NCI-H1092 treated with DMSO at 0.1 percent for 48 hours (cell line): ENCODE measurements at regions not wholly inside any gene's neighbourhood (a gene's known extent, or its start where the extent isn't known, plus 50 kb on each side); places are given as distances from the start of the nearest gene placed in this dataset.
A peak's percentile ranks its signal among the peaks of the same experiment; 100 is the strongest.

ENCODE experiments used
- DNase-seq: peaks from one replicate; lab custom pipeline; 2025; lab: John Stamatoyannopoulos, UW

DNA sequence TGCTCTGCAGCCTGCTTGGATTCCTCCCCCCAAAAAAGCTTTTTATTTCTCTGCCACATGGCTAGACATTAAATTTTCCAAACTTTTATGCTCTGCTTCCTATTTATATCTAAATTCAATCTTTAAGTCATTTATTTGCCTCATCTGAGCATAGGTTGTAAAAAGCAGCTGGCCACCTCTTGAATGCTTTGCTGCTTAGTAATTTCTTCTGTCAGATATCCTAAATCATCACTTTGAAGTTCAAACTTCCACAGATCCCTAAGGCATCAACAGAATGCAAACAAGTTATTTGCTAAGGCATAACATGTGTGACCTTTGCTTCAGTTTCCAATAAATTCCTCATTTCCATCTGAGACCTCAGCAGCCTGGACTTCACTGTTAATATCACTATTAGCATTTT is 209.6 kb downstream of the FSCB start:
- DNase-seq = no peak

DNA sequence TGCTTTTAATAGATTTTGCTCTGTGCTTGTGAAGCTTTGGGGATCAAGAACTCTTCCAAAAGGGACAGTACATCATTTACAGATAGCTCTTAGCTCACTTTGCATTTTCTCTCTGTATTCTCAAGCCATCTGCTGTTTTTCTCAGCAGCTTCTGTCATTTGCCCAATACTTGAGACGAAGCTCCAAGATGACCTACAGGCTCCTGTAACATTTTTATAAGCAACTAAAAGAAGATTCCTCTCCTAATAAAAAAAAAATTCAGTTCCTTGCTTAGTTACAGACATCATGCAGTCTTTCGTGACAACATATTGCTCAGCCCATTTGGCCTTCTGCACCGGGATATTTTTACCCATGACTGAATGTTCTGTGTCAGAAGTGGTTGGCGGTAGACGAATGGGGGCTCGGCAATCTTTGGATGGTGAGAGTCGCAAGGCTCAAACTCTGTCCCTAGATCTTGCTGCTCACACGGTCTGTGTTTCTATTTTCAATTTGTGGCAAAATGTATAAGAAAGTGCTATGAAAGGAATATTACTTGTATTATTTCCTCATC is 215.6 kb downstream of the FSCB start:
- DNase-seq = no peak

DNA sequence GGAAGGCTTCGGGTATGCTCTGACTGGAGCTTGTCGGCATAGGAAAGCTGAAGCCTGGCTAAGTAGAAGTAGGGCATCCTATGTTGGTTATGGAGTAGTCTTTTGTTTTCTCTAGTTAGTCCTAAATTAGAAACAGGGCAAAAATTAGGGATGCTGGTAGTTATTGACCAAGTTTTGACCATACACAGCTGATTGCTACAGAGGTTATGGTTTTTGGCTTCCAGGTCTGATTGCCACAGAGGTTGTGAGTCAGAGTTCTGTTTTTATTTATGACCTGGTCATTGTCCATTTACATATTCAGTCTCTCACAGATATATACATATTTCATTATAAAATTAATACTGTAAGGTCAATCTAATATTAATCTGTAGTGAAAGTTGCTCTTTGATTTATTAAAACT is 219.2 kb downstream of the FSCB start:
- no peak for DNase-seq

DNA sequence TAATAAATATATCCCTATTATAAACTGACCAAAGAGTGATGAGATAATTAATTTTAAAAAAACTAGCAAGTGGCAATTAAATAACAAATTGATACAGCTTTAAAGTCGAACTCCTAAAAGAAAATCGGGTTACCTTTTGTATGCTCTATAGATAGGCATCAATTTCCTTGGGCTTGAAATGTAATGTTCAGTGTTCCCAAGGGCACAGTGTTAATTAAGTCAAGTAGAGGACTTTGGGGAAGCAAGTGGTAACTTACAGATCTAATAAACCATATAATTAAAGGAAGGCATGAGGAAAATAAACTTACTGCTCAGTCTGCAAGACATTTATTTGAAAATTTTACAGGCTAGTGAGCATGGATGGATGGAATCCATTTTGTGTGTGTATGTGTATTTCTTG is 220.9 kb downstream of the FSCB start:
- no peak for DNase-seq

GRCh38 chr14:44283836-44284235 is 223.2 kb downstream of the FSCB start:
- DNase-seq = no peak

DNA sequence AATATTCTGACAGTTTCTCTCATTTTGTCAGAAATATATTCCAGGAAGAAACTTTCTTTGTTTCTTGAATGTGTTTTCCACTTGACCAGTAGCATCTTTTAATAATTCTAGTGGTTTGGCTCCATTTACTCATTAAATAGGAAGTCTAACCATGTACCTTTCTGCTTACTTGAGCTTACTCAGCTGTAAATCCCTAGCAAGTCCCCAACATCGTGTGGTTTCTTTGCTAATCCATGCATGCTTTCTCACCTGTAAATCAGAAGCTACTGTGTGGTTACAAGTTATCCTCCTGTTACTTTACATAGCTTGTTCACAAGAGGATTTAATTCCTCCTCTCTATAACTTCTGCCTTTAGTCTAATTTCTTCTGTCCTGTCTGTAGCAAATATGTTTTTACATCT is 227.7 kb downstream of the FSCB start:
- no peak for DNase-seq

DNA sequence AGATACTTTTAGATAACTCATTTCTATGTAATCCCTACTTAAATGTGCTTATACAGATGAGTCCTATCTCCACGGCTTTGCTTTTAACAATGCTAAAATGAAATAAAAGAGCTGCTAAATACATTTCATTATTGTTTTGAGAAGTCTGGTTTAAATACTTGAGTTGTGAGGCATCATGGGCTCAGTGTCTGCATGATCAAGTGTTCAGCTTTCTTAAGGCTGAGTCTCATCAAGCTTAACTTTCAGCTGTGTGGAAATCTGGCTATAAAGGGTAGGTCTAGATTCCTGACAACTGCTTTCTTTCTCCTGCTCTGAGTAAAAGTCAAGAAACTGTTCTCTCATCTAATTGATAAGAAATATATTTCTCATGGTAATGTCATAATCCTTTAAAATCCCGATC is 235.4 kb downstream of the FSCB start:
- no peak for DNase-seq

GRCh38 chr14:44271006-44271405 is 236.1 kb downstream of the FSCB start:
- DNase-seq = no peak

- DNase-seq = no peak
Measured at GRCh38 chr14:44265246-44265645, 241.8 kb downstream of the FSCB start.

GRCh38 chr14:44215660-44216059 is 291.4 kb downstream of the FSCB start:
- no peak for DNase-seq

DNA sequence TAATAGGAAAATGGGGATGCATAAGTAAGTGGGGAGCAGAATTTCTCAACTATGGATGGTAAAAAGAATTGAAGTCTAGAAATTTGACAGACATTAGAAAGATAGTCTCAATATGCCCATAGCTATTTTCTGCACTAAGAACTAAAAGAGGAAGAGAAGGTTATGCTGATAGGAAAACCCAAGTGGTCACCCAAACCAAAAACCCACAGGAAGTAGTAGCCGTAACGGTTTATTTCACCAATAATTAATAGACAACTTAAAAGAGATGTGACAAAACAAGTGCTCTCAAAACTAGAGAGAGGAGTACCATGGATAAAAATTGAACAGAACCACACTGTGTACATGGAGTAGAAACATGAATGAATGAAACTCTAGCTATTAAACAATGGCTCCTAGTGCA is 295.4 kb downstream of the FSCB start:
- DNase-seq = no peak

- no peak for DNase-seq
Measured at GRCh38 chr14:44204061-44204835, 302.8 kb downstream of the FSCB start.

DNA sequence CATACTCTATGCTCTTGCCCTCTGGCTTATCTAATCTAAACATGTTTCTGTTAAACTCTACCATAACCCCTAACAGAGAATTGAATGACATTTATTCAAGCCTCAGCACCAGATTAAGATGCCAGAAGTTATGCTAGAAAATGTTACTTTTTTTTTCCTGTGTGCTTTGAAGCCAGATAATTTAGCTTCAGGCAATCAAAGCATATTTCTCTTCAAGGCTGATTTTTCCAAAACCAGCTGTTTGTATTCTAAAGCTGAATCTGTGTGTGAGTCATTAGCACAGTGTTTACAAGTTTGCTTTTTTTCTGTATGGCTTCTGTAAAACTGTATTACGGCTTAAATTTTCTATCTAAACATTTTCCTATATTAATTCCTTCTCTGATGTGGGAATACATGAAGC is 326.1 kb downstream of the FSCB start:
- DNase-seq = no peak

DNA sequence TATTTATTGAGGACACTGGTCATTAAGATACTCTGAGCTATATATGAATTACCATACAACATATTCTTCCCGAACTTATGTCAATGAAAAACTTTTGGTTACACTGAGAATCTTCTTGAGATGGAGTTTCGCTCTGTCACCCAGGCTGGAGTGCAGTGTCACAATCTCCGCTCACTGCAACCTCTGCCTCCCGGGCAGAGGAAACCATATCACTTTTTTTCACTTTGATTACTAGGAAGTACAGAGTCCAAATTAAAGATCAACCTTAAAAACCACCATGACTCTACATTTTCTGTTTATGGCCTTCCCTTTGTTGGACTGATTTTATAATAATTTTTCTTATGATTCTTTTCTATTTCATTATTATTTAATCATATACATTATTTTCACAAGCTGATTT is 336.5 kb downstream of the FSCB start:
- no peak for DNase-seq

GRCh38 chr14:44170101-44170500 is 337.0 kb downstream of the FSCB start:
- no peak for DNase-seq

- no peak for DNase-seq
Measured at GRCh38 chr14:44168566-44168965, 338.5 kb downstream of the FSCB start.

- no peak for DNase-seq
Measured at GRCh38 chr14:44166611-44167010, 340.5 kb downstream of the FSCB start.

GRCh38 chr14:44165936-44166335 is 341.1 kb downstream of the FSCB start:
- DNase-seq = no peak

GRCh38 chr14:44165286-44165685 is 341.8 kb downstream of the FSCB start:
- no peak for DNase-seq

DNA sequence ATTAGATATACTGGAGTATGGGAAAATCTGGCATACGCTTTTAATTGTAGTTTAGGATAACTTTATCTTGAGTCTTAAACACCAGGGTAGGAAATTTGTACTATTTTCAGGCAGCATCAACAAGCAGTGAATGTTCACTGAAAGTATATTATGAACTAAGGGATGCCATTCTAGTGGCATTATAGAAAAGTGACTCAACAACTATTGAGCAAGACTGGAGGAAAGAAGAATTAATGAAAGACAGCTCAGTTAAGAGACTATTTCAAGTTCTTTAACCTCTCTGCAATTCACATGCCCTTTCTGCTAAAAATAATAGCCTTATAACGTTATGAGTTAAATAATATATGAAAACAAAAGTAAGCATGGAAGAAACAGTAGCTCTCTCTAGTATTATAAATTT is 343.1 kb downstream of the FSCB start:
- no peak for DNase-seq

DNA sequence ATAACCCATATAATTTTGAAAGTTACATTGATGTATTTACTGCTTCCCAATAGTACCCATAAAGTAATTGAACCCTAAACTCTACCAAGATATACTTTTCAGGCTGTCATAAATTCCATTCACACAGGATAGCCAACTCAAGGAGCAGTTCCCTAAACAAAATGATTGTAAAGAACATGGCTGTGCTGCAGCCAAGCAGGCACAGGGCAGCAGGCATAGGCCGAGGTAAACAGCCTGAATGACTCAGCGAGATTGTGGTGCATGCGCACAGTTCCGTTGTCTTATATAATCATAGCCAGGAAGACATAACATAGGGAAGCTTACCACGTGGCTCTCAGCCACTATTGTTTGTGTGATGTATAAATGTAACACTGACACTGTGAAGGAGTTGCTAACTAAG is 344.9 kb downstream of the FSCB start:
- DNase-seq = no peak

GRCh38 chr14:44154874-44155273 is 352.2 kb downstream of the FSCB start:
- DNase-seq = peak; percentile 74

DNA sequence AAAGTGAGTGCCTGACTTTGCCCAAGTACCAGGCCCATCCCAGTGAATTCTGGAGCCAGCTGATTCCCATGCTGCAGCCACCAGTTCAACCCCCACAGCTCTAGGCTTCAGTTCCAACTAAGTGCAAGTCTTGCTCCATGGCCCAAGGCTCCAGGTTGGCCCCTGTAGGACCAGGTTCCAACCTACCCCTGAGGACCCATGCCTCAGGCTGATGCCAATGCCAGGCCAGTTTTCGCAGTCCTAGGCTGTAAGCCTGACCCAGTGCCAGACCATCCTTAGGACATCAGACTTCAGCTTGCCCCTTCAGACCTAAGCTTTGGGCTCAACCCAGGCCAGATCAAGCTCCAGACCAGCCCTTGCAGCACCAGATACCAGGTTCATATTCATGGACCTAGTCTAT is 352.6 kb downstream of the FSCB start:
- DNase-seq = no peak

DNA sequence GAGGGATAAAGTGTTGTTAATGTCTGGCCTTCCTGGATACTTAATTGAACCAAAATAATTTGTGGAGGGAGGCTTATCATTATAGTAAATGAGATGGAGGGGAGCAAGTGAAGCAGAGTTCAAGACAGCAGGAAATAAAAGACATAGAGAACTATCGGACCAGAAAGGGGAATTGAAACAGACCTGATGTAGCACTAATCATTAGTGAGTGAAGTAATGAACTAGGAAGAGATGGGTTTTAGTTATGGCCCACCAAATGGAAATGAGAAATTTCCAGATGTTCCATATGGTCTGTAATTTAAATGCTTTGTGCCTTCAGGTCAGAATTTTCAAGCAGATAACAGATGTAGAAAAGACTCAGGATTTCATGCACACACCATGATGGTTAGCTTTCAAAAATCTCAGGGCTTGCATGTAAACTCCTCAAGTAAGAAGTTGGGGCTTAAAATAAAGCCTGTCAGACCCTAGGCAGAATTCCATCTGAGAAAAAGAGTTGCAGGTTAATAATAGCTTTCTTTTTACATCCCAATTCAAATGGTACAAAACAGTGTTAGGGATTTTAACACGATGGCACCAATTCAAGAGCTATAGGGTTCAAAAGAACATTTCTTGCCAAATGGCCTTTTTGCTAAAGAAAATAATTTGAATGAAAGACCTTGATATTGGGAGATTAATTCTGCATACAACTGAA is 355.8 kb downstream of the FSCB start:
- DNase-seq = no peak
